Pons (tissue), 1 donor: ENCODE measurements at regions not wholly inside any gene's neighbourhood (a gene's known extent, or its start where the extent isn't known, plus 50 kb on each side); places are given as distances from the start of the nearest gene placed in this dataset.
"Not testable (repeated sequence)": the region's sequence is repeated elsewhere in the genome, so short reads cannot be mapped to it uniquely, and the experiment has no call there.

Source experiments
- DNase-seq: peaks from one replicate; pipeline ENCODE4 v3.0.0-alpha.2; 2016; ENCODE audit warnings: low spot score

GRCh38 chr2:20130821-20131645, 79.6 kb upstream of the LAPTM4A start:
- DNase-seq, result no peak

DNA sequence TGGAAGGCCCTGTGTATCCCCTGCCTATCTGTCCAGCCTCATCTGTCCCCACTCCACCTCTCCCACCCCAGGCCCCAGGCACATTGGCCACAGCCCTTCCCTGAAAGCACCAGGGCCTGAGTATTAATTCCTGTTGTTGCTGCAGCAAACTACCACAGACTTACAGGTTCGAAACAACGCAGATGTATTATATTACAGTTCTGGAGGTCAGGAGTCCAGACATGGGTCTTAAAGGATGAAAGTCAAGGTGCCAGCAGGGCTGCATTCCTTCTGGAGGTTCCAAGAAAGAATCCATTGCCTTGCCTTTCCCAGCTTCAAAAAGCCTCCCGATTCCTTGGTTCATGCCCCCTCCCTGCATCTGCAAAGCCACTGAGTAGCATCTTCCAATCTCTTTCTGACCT, 78.7 kb upstream of the LAPTM4A start:
- DNase-seq, result no peak

GRCh38 chr2:20129331-20130159, 78.1 kb upstream of the LAPTM4A start:
- DNase-seq, result no peak

DNA sequence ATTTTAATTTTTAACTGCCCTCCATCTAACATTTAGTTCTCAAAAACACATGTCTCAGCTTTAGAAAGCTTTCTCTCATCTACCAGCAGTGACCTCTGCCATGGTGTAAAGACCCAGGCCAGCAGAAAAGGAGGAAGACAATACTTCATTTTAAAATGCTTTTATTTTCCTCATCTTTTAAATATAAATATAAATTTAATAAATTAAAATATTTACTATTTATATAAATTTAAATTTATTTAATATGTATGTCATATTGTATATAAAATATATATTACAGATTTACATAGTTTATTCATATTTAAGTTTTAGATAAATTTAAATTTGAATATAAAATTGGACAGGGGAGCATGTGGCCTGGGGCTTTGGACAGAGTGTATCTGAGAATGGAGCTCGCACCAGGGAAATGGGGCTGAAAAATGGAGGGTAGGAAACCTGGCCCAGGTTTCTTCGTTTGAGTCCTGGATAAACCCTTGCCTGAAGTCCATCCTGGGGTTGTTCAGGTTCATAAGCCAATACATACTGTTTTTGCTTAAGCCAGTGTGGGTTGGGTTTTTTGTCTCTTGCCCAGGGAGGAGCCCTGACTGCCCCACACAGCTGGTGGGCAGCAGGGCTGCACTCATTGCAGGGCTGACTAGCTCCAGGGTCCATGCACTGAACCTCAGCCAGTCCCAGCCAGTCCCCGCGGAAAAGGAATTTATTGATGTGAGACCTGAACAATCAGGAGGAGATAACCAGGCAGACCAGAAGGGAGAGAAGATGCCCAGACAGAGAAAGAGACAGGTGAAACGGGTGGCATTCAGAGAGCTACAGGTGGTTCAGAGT, 77.3 kb upstream of the LAPTM4A start:
- DNase-seq, result no peak

DNA sequence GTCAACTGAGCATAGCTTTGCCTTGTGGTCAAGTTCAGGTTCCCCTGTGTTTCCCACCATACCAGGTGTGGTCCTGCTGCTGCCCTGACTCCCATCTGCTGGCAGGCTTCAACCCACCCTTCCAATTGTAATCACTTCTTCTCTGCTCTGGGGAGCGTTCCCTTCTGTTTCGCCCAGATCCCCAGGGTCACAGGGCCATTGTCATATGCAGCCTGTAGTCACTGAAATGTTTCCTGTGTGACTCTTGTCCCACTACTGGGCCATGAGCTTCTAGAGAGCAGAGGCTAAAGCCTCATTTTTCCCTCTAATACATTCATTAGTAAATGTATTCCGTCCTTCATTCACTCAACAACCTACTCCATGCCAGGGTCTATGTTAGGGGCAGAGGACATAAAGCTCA, 75.0 kb upstream of the LAPTM4A start:
- DNase-seq, result no peak

DNA sequence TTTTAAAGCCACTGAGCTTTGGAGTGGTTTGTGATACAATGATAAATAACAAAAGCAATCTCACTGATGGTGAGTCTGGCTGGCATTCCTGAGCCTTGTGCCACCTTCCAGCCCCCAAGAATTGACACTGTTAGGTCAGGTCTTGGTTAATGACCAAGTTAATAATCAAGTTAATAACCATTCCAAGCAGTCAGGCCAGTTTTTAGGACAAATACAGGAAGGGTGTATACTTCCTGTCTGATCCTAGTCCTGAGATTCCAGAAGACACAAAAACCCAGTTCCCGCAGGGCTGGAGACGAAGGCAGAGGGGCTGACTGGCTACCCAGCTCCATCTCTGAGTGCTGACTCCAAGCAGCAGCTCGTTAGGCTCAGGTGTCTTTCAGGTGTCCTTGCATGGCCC, 74.6 kb upstream of the LAPTM4A start:
- DNase-seq, result no peak

- no peak for DNase-seq
Measured at GRCh38 chr2:20125616-20126015, 74.2 kb upstream of the LAPTM4A start.

DNA sequence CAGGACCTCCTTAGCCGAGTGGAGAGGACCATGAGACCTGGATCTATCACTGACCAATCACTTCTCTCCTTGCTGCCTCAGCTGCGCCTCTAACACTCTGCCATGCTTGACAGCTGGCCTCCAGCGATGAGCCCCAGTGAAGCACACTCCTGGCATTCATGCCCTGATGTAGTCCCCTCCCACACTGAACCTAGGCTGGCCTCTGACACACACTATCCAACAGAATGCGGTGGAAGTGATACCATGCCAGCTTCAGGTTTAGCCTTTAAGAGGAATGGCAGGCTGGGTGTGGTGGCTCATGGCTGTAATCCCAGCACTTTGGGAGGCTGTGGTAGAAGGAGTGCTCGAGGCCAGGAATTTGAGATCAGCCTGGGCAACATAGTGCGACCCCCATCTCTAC, 73.7 kb upstream of the LAPTM4A start:
- no peak for DNase-seq

GRCh38 chr2:20123871-20124594, 72.6 kb upstream of the LAPTM4A start:
- no peak for DNase-seq

GRCh38 chr2:20122864-20123263, 71.4 kb upstream of the LAPTM4A start:
- no peak for DNase-seq

DNA sequence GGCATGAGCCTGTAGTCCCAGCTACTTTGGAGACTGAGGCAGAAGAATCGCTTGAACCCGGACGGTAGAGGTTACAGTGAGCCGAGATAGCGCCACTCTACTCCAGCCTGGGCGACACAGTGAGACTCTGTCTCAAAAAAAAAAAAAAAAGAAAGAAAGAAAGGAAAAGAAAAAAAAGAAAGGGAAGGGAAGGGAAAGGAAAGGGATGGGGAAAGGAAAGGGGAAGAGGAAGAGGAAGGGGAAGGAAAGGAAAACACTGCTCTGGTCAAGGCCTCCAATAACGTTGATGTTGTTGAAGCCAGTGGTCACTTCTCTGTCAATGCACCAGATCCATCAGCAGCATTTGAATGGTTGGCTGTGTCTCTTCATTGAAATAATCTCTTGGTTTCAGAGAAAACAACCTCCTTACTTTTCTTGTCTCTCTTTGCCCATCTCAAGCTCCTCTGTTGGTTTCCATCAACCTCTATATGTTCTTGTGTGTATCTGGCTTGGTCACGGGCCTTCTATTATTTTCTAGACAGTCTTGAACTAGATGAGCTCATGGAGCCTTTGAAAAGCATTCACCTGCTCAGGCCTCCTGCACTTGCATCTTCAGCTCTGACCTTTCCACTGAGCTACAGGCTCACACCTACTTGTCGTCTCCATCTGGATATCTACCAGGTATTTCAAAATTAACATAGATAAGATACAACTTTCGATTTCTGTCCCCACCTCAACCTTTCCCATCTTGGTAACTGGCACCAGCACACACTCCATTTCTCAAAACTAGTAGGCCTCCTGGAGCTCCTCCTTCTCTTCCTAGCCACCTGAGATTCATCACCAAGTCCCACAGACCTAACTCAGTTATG, 69.4 kb upstream of the LAPTM4A start:
- DNase-seq, result no peak

DNA sequence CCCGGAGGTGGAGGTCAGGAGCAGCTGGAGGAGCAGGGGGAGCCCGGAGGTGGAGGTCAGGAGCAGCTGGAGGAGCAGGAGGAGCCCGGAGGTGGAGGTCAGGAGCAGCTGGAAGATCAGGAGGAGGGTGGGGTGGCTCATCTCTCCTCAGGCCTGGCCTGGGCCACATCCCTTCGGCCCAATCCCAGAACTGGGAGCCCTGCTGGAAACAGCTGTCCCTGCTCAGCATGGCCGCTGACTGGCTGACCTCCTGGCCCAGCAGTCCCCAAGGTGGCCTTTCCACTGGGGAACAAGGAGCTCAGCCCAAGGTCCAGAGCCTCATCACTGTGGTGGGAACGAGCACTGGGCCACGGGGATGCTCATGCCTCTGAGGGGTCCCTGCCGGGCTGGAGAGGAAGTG, 66.6 kb upstream of the LAPTM4A start:
- no peak for DNase-seq

- no peak for DNase-seq
Measured at GRCh38 chr2:20115902-20116301, 64.5 kb upstream of the LAPTM4A start.

- no peak for DNase-seq
Measured at GRCh38 chr2:20115374-20115773, 63.9 kb upstream of the LAPTM4A start.

GRCh38 chr2:20113986-20114938, 62.8 kb upstream of the LAPTM4A start:
- DNase-seq, result no peak

- DNase-seq, result no peak
Measured at GRCh38 chr2:20113004-20113796, 61.8 kb upstream of the LAPTM4A start.

DNA sequence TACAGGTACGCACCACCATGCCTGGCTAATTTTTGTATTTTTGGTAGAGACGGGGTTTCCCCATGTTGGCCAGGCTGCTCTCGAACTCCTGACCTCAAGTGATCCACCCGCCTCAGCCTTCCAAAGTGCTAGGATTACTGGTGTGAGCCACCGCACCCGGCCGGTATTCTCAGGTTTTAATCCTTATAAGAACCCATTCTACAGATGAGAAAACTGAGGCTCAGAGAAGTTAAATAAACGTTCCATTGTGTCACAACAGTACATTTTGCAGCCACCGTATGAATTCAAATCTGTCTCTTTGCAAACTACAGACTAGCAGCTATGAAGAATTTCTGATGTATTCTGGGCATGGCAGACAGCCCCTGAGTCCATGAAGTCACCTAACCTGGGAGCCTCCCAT, 60.9 kb upstream of the LAPTM4A start:
- not testable (repeated sequence) for DNase-seq

GRCh38 chr2:20111311-20112131, 60.1 kb upstream of the LAPTM4A start:
- no peak for DNase-seq
